OCI-LY1 (cell line): ENCODE measurements at regions not wholly inside any gene's neighbourhood (a gene's known extent, or its start where the extent isn't known, plus 50 kb on each side); places are given as distances from the start of the nearest gene placed in this dataset.

ENCODE experiments used
- H2AFZ ChIP-seq: fragments of 200-600 bp; sonication (generic), shearing (Covaris generic); 2 replicates; pipeline ENCODE4 v1.6.0; 2014; ENCODE audit warnings: antibody characterized with exemption, mild to moderate bottlenecking, low read length
- H3F3A ChIP-seq: fragments of 200-600 bp; sonication (generic), shearing (Covaris generic); 2 replicates; pipeline ENCODE4 v1.6.0; 2014; ENCODE audit warnings: mild to moderate bottlenecking, antibody characterized with exemption, low read length, moderate library complexity; ENCODE audit not compliant: insufficient read depth
- H3K27ac ChIP-seq: fragments of 200-600 bp; sonication (generic); 2 replicates; pipeline ENCODE4 v1.5.1; 2014; ENCODE audit warnings: low read length, mixed run types, mild to moderate bottlenecking, low read depth; ENCODE audit not compliant: poor library complexity, severe bottlenecking
- H3K27me3 ChIP-seq: fragments of 200-600 bp; sonication (generic); 2 replicates; pipeline ENCODE4 v1.6.0; 2014; ENCODE audit warnings: antibody characterized with exemption, mild to moderate bottlenecking, low read length, moderate library complexity; ENCODE audit not compliant: insufficient read depth
- H3K36me3 ChIP-seq: fragments of 200-600 bp; sonication (generic); 2 replicates; pipeline ENCODE4 v1.6.1; 2014; ENCODE audit warnings: mild to moderate bottlenecking, antibody characterized with exemption, low read length, moderate library complexity, mixed read lengths; ENCODE audit not compliant: insufficient read depth
- H3K4me1 ChIP-seq: fragments of 200-600 bp; sonication (generic); 2 replicates; pipeline ENCODE4 v1.5.1; 2014; ENCODE audit warnings: mild to moderate bottlenecking, low read length, moderate library complexity; ENCODE audit not compliant: insufficient read depth, severe bottlenecking
- H3K4me2 ChIP-seq: fragments of 200-600 bp; sonication (generic), shearing (Covaris generic); 2 replicates; pipeline ENCODE4 v1.6.1; 2014; ENCODE audit warnings: low read length
- H3K4me3 ChIP-seq: fragments of 200-600 bp; sonication (generic); 2 replicates; pipeline ENCODE4 v1.5.1; 2014; ENCODE audit warnings: low read length, low read depth, mild to moderate bottlenecking, mixed read lengths; ENCODE audit not compliant: poor library complexity, severe bottlenecking
- H3K79me2 ChIP-seq: fragments of 200-600 bp; shearing (Covaris generic); 2 replicates; pipeline ENCODE4 v1.6.1; 2016; ENCODE audit warnings: mixed run types, low read length, mixed read lengths; ENCODE audit not compliant: insufficient read depth
- H3K9ac ChIP-seq: fragments of 200-600 bp; sonication (generic), shearing (Covaris generic); 2 replicates; pipeline ENCODE4 v1.6.1; 2014; ENCODE audit warnings: mild to moderate bottlenecking, low read length, mixed read lengths
- H3K9me2 ChIP-seq: fragments of 200-600 bp; sonication (generic), shearing (Covaris generic); 2 replicates; pipeline ENCODE4 v1.6.1; 2014; ENCODE audit warnings: low read depth, mild to moderate bottlenecking, low read length, mixed read lengths
- H3K9me3 ChIP-seq: fragments of 200-600 bp; shearing (Covaris generic); 2 replicates; pipeline ENCODE4 v1.6.1; 2014; ENCODE audit warnings: low read length, mixed read lengths
- H4K20me1 ChIP-seq: fragments of 200-600 bp; sonication (generic), shearing (Covaris generic); 2 replicates; pipeline ENCODE4 v1.6.0; 2016; ENCODE audit warnings: mild to moderate bottlenecking, low read length; ENCODE audit not compliant: insufficient read depth
- CTCF ChIP-seq: fragments of 200-600 bp; sonication (generic), shearing (Covaris generic); IDR thresholded peaks from 2 replicates; pipeline ENCODE4 v1.5.1; 2017; ENCODE audit warnings: mild to moderate bottlenecking, antibody characterized with exemption, low read length, moderate library complexity, mixed read lengths
- EZH2 ChIP-seq: fragments of 200-600 bp; sonication (generic), shearing (Covaris generic); IDR thresholded peaks from 2 replicates; pipeline ENCODE4 v1.8.0; 2017; ENCODE audit warnings: borderline replicate concordance, mixed run types, mild to moderate bottlenecking, antibody characterized with exemption, low read length, moderate library complexity, mixed read lengths

GRCh38 chr5:123951582-123951977 lies 439.6 kb downstream of the CSNK1G3 start:
- Histone ChIP-seq H3K4me1 (no peaks in the 10 kb centered on the region), H3K9me3 (no peaks in the 10 kb centered on the region), H4K20me1 (no peaks in the 10 kb centered on the region), H3K4me3 (no peak overlapping the region), H3F3A (no peaks in the 10 kb centered on the region), H3K4me2 (no peak overlapping the region), H3K36me3 (no peaks in the 10 kb centered on the region), H3K27ac (no peak overlapping the region), H3K79me2 (no peaks in the 10 kb centered on the region), H3K9ac (no peak overlapping the region), H3K9me2 (no peaks in the 10 kb centered on the region), H3K27me3 (no peaks in the 10 kb centered on the region), H2AFZ (no peak overlapping the region)
- TF ChIP-seq EZH2 (no peak), CTCF (no peak)

GRCh38 chr5:123950701-123951581 lies 439.0 kb downstream of the CSNK1G3 start:
- Histone ChIP-seq H3K9ac (no peak overlapping the region), H3K4me3 (no peak overlapping the region), H3K9me3 (no peaks in the 10 kb centered on the region), H3K27ac (no peak overlapping the region), H3K27me3 (no peaks in the 10 kb centered on the region), H3K4me1 (no peaks in the 10 kb centered on the region), H3F3A (no peaks in the 10 kb centered on the region), H3K4me2 (no peak overlapping the region), H2AFZ (no peak overlapping the region), H3K79me2 (no peaks in the 10 kb centered on the region), H3K9me2 (no peaks in the 10 kb centered on the region), H3K36me3 (no peaks in the 10 kb centered on the region), H4K20me1 (no peaks in the 10 kb centered on the region)
- no peak for TF ChIP-seq EZH2
- no peak for TF ChIP-seq CTCF

GRCh38 chr5:123949807-123950340 lies 437.9 kb downstream of the CSNK1G3 start:
- Histone ChIP-seq H3K9me2 (no peaks in the 10 kb centered on the region), H3K27ac (no peak overlapping the region), H3K9ac (no peak overlapping the region), H3K4me3 (no peak overlapping the region), H2AFZ (no peak overlapping the region), H3K79me2 (no peaks in the 10 kb centered on the region), H3F3A (no peaks in the 10 kb centered on the region), H3K4me2 (no peak overlapping the region), H3K36me3 (no peaks in the 10 kb centered on the region), H3K27me3 (no peaks in the 10 kb centered on the region), H3K9me3 (no peaks in the 10 kb centered on the region), H4K20me1 (no peaks in the 10 kb centered on the region), H3K4me1 (no peaks in the 10 kb centered on the region)
- TF ChIP-seq CTCF (peak; percentile 31; the same call in 1 of the 2 replicates), EZH2 (no peak)
